GM21619 (cell line): ENCODE measurements at regions not wholly inside any gene's neighbourhood (a gene's known extent, or its start where the extent isn't known, plus 50 kb on each side); places are given as distances from the start of the nearest gene placed in this dataset.

Experiments used
- ATAC-seq: cut with Tn5 transposase; IDR thresholded peaks from one replicate; pipeline ENCODE4 v1.9.1; 2021; ENCODE audit not compliant: unreplicated experiment

- no peak for ATAC-seq
Observed at GRCh38 chr1:106773206-106773605, 283.3 kb upstream of the PRMT6 start.

- no peak for ATAC-seq
Observed at GRCh38 chr1:106780066-106780465, 276.4 kb upstream of the PRMT6 start.

- no peak for ATAC-seq
Observed at GRCh38 chr1:106780806-106781569, 275.5 kb upstream of the PRMT6 start.

- no peak for ATAC-seq
Observed at GRCh38 chr1:106785176-106785575, 271.3 kb upstream of the PRMT6 start.

GRCh38 chr1:106787520-106787919 lies 269.0 kb upstream of the PRMT6 start:
- no peak for ATAC-seq

- ATAC-seq, result no peak
Observed at GRCh38 chr1:106789686-106790085, 266.8 kb upstream of the PRMT6 start.

- no peak for ATAC-seq
Observed at GRCh38 chr1:106791041-106791440, 265.4 kb upstream of the PRMT6 start.

- no peak for ATAC-seq
Observed at GRCh38 chr1:106793651-106794050, 262.8 kb upstream of the PRMT6 start.

GRCh38 chr1:106798991-106799390 lies 257.5 kb upstream of the PRMT6 start:
- ATAC-seq, result no peak

- no peak for ATAC-seq
Observed at GRCh38 chr1:106802181-106802580, 254.3 kb upstream of the PRMT6 start.

GRCh38 chr1:106814418-106814817 lies 242.1 kb upstream of the PRMT6 start:
- no peak for ATAC-seq

- no peak for ATAC-seq
Observed at GRCh38 chr1:106817575-106817974, 238.9 kb upstream of the PRMT6 start.

- no peak for ATAC-seq
Observed at GRCh38 chr1:106831511-106831910, 225.0 kb upstream of the PRMT6 start.

GRCh38 chr1:106836708-106837107 lies 219.8 kb upstream of the PRMT6 start:
- peak; percentile 96 for ATAC-seq

- no peak for ATAC-seq
Observed at GRCh38 chr1:106843518-106843917, 213.0 kb upstream of the PRMT6 start.

- peak; percentile 98 for ATAC-seq
Observed at GRCh38 chr1:106846656-106847055, 209.8 kb upstream of the PRMT6 start.

GRCh38 chr1:106861110-106861509 lies 195.4 kb upstream of the PRMT6 start:
- ATAC-seq, result no peak

GRCh38 chr1:106868828-106869227 lies 187.6 kb upstream of the PRMT6 start:
- ATAC-seq, result no peak

- peak; percentile 79 for ATAC-seq
Observed at GRCh38 chr1:106875622-106876021, 180.9 kb upstream of the PRMT6 start.

- no peak for ATAC-seq
Observed at GRCh38 chr1:106876384-106876783, 180.1 kb upstream of the PRMT6 start.

- no peak for ATAC-seq
Observed at GRCh38 chr1:106879538-106879937, 176.9 kb upstream of the PRMT6 start.

- ATAC-seq, result no peak
Observed at GRCh38 chr1:106880226-106880625, 176.2 kb upstream of the PRMT6 start.

- ATAC-seq, result no peak
Observed at GRCh38 chr1:106883208-106883607, 173.3 kb upstream of the PRMT6 start.
